Parathyroid adenoma (tissue), 2 donors: ENCODE measurements at regions not wholly inside any gene's neighbourhood (a gene's known extent, or its start where the extent isn't known, plus 50 kb on each side); places are given as distances from the start of the nearest gene placed in this dataset.

Experiments
- H2AFZ ChIP-seq: fragments of 300-600 bp; sonication (generic); one replicate; pipeline ENCODE4 v1.7.0; 2017; ENCODE audit warnings: antibody characterized with exemption, mild to moderate bottlenecking
- H3K27ac ChIP-seq: fragments of 300-600 bp; sonication (generic); one replicate; pipeline ENCODE4 v1.7.0; 2017
- H3K27me3 ChIP-seq: fragments of 300-600 bp; sonication (generic); one replicate; pipeline ENCODE4 v1.7.0; 2017; ENCODE audit warnings: low read length; ENCODE audit not compliant: control insufficient read depth, insufficient read depth
- H3K36me3 ChIP-seq: fragments of 300-600 bp; sonication (generic); one replicate; pipeline ENCODE4 v1.7.0; 2017; ENCODE audit warnings: low read length; ENCODE audit not compliant: control insufficient read depth, insufficient read depth
- H3K4me1 ChIP-seq: fragments of 300-600 bp; sonication (generic); one replicate; pipeline ENCODE4 v1.7.0; 2017; ENCODE audit warnings: control low read depth
- H3K4me2 ChIP-seq: fragments of 300-600 bp; sonication (generic); one replicate; pipeline ENCODE4 v1.7.0; 2017; ENCODE audit warnings: low read length
- H3K4me3 ChIP-seq: fragments of 300-600 bp; sonication (generic); one replicate; pipeline ENCODE4 v1.7.0; 2017; ENCODE audit warnings: low read depth, low read length
- H3K79me2 ChIP-seq: fragments of 300-600 bp; sonication (generic); one replicate; pipeline ENCODE4 v1.7.0; 2017; ENCODE audit warnings: control low read depth
- H3K9ac ChIP-seq: fragments of 300-600 bp; sonication (generic); one replicate; pipeline ENCODE4 v1.7.0; 2017; ENCODE audit warnings: mild to moderate bottlenecking
- H3K9me3 ChIP-seq: fragments of 300-600 bp; sonication (generic); one replicate; pipeline ENCODE4 v1.7.0; 2017; ENCODE audit warnings: low read length; ENCODE audit not compliant: control insufficient read depth
- TF ChIP-seq, protein P1 (sequence below): fragments of 300-600 bp; sonication (generic); IDR thresholded peaks from one replicate; pipeline ENCODE4 v1.7.0; 2017; ENCODE audit warnings: antibody characterized with exemption, mild to moderate bottlenecking
- donor health status: primary hyperparathyroidism.

DNA sequence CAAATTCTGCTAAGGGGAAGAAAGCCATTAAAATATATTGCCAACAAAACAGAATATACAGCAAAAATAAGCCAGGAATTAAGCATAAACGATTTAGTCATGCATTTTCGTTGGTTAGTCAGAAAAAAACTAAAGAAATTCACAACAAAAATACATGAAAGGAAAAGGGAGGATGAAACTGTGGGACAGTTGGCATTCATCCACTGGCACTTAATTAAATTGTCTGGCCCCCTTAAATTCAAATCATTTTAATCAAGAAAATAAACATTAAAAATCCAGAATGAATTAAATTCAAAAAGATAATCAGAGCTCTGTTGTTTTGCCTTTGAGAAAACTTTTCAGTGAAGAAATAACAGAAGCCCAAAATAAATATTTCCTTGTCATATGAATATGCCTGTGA, 264.6 kb upstream of the TMTC1 start:
- H3K9ac ChIP-seq: no peak overlapping the region
- no peak overlapping the region for H3K4me3 ChIP-seq
- no peaks in the 10 kb centered on the region for H3K9me3 ChIP-seq
- no peaks in the 10 kb centered on the region for H3K27me3 ChIP-seq
- H3K27ac ChIP-seq: no peak overlapping the region
- no peaks in the 10 kb centered on the region for H3K4me1 ChIP-seq
- TF ChIP-seq, protein P1, sequence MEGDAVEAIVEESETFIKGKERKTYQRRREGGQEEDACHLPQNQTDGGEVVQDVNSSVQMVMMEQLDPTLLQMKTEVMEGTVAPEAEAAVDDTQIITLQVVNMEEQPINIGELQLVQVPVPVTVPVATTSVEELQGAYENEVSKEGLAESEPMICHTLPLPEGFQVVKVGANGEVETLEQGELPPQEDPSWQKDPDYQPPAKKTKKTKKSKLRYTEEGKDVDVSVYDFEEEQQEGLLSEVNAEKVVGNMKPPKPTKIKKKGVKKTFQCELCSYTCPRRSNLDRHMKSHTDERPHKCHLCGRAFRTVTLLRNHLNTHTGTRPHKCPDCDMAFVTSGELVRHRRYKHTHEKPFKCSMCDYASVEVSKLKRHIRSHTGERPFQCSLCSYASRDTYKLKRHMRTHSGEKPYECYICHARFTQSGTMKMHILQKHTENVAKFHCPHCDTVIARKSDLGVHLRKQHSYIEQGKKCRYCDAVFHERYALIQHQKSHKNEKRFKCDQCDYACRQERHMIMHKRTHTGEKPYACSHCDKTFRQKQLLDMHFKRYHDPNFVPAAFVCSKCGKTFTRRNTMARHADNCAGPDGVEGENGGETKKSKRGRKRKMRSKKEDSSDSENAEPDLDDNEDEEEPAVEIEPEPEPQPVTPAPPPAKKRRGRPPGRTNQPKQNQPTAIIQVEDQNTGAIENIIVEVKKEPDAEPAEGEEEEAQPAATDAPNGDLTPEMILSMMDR: no peak
- H3K79me2 ChIP-seq: no peaks in the 10 kb centered on the region
- no peak overlapping the region for H3K4me2 ChIP-seq
- no peak overlapping the region for H2AFZ ChIP-seq
- H3K36me3 ChIP-seq: no peaks in the 10 kb centered on the region

DNA sequence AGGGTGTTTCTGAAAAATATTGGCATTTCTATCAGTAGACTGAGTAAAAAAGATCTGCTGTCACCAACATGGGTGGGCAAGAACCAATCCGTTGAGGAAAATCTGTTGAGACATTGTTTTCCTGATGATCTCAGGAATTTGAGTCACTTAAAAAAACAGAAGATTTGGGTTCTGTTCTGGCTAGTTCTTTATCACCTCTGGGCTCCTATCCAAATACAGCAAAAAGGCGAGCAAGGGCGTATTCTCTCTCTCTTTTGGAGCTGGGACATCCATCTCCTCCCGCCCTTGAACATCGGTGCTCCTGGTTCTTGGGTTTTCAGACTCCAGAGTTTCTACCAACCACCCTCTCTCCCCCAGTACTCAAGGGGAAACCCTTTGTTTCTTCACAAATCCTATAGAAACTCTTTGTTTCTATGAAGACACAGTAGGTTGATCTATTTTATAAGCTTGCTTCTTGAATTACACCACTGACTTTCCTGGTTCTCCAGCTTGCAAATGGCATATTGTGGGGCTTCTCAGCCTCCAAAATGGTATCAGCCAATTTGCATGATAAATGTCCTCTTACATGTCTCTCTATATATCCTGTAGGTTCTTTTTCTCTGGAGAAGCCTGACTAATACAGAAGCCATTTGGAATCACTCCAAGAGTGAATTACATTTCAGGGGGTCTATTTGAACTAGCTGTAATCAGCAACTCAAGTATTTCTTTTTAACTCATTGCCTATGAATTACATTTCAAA, 263.9 kb upstream of the TMTC1 start:
- no peak overlapping the region for H2AFZ ChIP-seq
- H3K36me3 ChIP-seq: no peaks in the 10 kb centered on the region
- no peak overlapping the region for H3K4me3 ChIP-seq
- no peaks in the 10 kb centered on the region for H3K27me3 ChIP-seq
- H3K4me2 ChIP-seq: no peak overlapping the region
- no peaks in the 10 kb centered on the region for H3K4me1 ChIP-seq
- H3K9ac ChIP-seq: no peak overlapping the region
- H3K79me2 ChIP-seq: no peaks in the 10 kb centered on the region
- TF ChIP-seq, protein P1: no peak
- H3K9me3 ChIP-seq: no peaks in the 10 kb centered on the region
- no peak overlapping the region for H3K27ac ChIP-seq

DNA sequence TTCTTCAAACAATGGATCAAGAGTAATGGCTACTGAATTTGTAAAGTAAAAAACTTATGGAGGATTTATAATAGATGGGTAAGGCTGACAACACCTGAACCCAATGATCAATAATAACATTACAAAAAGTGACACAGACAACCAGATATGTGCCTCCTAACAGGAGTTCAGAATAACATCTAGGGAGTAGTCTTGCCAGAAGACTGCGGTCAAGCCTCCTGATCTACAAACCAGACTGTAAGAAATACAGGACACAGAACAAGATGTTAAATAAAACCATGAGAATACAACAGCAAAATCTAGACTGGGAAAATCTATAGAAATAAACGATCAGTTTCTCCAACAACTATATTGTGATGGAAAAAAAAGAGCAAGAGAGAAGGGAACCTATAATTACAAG, 262.6 kb upstream of the TMTC1 start:
- Histone ChIP-seq H3K79me2 (no peaks in the 10 kb centered on the region), H3K9ac (no peak overlapping the region), H3K36me3 (no peaks in the 10 kb centered on the region), H3K9me3 (no peaks in the 10 kb centered on the region), H3K4me1 (no peaks in the 10 kb centered on the region), H3K27me3 (no peaks in the 10 kb centered on the region), H3K4me2 (no peak overlapping the region), H2AFZ (no peak overlapping the region), H3K4me3 (no peak overlapping the region), H3K27ac (no peak overlapping the region)
- TF ChIP-seq, protein P1: no peak

DNA sequence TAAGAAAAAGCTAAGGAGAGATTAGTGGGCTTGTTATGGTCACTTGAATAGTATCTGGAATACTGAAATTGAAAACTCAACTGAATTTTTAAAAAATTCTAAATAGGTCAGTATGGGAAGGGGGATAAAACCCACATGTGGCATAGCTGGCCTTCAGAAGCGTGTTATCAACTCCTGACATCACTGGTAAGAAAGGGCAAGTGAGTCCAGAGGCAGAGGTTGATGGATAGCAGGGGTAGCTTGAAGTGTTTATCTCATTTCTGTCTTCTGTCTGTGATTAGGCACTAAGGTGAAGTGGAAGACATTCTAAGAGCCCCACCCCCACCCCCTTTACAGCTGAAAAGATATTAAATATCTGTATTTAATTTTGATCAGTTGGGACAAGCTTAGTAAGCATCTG, 261.4 kb upstream of the TMTC1 start:
- Histone ChIP-seq H2AFZ (no peak overlapping the region), H3K27me3 (no peaks in the 10 kb centered on the region), H3K4me1 (no peaks in the 10 kb centered on the region), H3K4me2 (no peak overlapping the region), H3K9me3 (no peaks in the 10 kb centered on the region), H3K36me3 (no peaks in the 10 kb centered on the region), H3K27ac (no peak overlapping the region), H3K79me2 (no peaks in the 10 kb centered on the region), H3K4me3 (no peak overlapping the region), H3K9ac (no peak overlapping the region)
- TF ChIP-seq, protein P1: no peak

DNA sequence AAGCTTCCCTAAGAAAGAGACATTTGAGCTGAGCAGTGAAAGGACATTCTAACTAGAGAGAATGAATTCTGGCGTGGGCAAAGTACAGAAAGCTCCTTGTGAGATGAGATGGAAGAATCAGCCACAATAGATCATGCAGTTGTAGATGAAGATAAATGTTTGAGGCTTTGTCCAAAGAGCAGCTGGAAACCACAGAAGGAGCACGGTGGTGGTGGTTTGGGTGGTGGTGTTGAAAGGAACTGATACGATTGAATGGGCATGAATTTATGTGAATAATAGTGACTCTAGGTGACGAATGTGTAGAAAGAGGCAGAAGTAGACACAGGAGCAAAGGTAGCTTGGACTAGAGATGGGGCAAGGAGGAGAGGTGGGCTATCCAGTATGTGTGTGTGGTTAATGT, 260.5 kb upstream of the TMTC1 start:
- H3K27ac ChIP-seq: no peak overlapping the region
- no peaks in the 10 kb centered on the region for H3K9me3 ChIP-seq
- H2AFZ ChIP-seq: no peak overlapping the region
- no peak overlapping the region for H3K4me2 ChIP-seq
- no peaks in the 10 kb centered on the region for H3K27me3 ChIP-seq
- no peaks in the 10 kb centered on the region for H3K4me1 ChIP-seq
- no peak overlapping the region for H3K9ac ChIP-seq
- no peaks in the 10 kb centered on the region for H3K36me3 ChIP-seq
- TF ChIP-seq, protein P1: no peak
- H3K4me3 ChIP-seq: no peak overlapping the region
- H3K79me2 ChIP-seq: no peaks in the 10 kb centered on the region
